Skin of body (tissue), 1 donor: ENCODE measurements at regions not wholly inside any gene's neighbourhood (a gene's known extent, or its start where the extent isn't known, plus 50 kb on each side); places are given as distances from the start of the nearest gene placed in this dataset.

ENCODE experiments used
- DNase-seq: peaks from one replicate; lab custom pipeline; 2025; lab: John Stamatoyannopoulos, UW

GRCh38 chr2:120935339-120936313 lies 200.0 kb downstream of the GLI2 start:
- no peak for DNase-seq

- no peak for DNase-seq
Observed at GRCh38 chr2:120936476-120937334, 201.0 kb downstream of the GLI2 start.

- peak; percentile 52 for DNase-seq
Observed at GRCh38 chr2:120937686-120938044, 202.0 kb downstream of the GLI2 start.

GRCh38 chr2:120938045-120938771 lies 202.5 kb downstream of the GLI2 start:
- DNase-seq = no peak

GRCh38 chr2:120939595-120940318 lies 204.1 kb downstream of the GLI2 start:
- DNase-seq = no peak

GRCh38 chr2:120940319-120940696 lies 204.6 kb downstream of the GLI2 start:
- DNase-seq = no peak

GRCh38 chr2:120940726-120941256 lies 205.1 kb downstream of the GLI2 start:
- DNase-seq = no peak

GRCh38 chr2:120941571-120942120 lies 206.0 kb downstream of the GLI2 start:
- DNase-seq = no peak

GRCh38 chr2:120942658-120943057 lies 207.0 kb downstream of the GLI2 start:
- no peak for DNase-seq

GRCh38 chr2:120943403-120944034 lies 207.9 kb downstream of the GLI2 start:
- no peak for DNase-seq

- no peak for DNase-seq
Observed at GRCh38 chr2:120944575-120944974, 208.9 kb downstream of the GLI2 start.

- DNase-seq = no peak
Observed at GRCh38 chr2:120945091-120945490, 209.4 kb downstream of the GLI2 start.

GRCh38 chr2:120945832-120946499 lies 210.3 kb downstream of the GLI2 start:
- DNase-seq = no peak

GRCh38 chr2:120947327-120947726 lies 211.7 kb downstream of the GLI2 start:
- DNase-seq = no peak

- DNase-seq = no peak
Observed at GRCh38 chr2:120947982-120948661, 212.5 kb downstream of the GLI2 start.

- DNase-seq = no peak
Observed at GRCh38 chr2:120948662-120949011, 213.0 kb downstream of the GLI2 start.

- peak; percentile 42 for DNase-seq
Observed at GRCh38 chr2:120949027-120949956, 213.6 kb downstream of the GLI2 start.
